ENCODE measurements at regions not wholly inside any gene's neighbourhood (a gene's known extent, or its start where the extent isn't known, plus 50 kb on each side); places are given as distances from the start of the nearest gene placed in this dataset.

DNA sequence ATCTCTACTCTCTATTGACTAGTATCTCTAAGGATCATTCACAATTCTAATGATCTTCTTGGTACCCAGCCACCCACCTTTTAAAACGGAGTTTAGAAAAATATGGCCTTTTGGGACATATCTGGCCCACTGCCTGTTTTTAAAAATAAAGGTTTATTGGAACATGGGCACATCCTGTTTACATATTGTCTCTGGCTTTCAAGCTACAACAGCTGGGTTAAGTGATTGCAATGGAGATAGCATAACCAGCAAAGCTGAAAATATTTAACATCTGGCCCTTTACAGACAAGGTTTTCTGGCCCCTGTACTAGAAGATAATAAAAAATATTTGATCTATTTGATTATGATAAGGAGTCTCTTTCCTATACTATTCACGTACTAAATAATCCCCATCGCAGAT lies 232.4 kb upstream of the RHOBTB1 start:
- in situ Hi-C loops (cut with HindIII; ENCODE audit: low pct_unique_long_range_greater_than_20kb, low sequenced_read_pairs) = no loop called here
- DNase-seq (ENCODE audit: low read depth, low spot score) = no peak

DNA sequence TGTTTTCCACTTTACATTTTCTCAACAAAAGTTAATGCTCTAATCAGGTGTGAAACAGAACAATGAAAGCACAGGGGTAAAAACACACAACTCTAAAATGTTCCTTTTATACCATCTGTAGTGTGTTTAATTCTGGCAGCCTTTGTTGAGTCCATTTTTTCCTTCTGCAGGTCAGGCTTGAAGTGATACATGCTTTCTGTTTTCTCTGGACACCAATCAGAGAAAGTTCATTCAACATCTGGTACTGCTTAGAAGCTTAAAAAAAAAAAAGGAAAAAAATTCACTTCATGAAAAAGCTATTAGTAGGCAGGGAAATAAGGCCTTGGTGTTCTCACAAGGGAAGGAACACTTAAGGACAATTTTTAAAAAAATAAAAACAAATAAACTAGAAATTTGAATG lies 231.3 kb upstream of the RHOBTB1 start:
- no peak for DNase-seq (ENCODE audit: low read depth, low spot score)
- in situ Hi-C loops (cut with HindIII; ENCODE audit: low pct_unique_long_range_greater_than_20kb, low sequenced_read_pairs) = no loop called here

GRCh38 chr10:61173450-61173849 lies 229.5 kb upstream of the RHOBTB1 start:
- DNase-seq (ENCODE audit: low read depth, low spot score) = no peak
- in situ Hi-C loops (cut with HindIII; ENCODE audit: low pct_unique_long_range_greater_than_20kb, low sequenced_read_pairs) = no loop called here

DNA sequence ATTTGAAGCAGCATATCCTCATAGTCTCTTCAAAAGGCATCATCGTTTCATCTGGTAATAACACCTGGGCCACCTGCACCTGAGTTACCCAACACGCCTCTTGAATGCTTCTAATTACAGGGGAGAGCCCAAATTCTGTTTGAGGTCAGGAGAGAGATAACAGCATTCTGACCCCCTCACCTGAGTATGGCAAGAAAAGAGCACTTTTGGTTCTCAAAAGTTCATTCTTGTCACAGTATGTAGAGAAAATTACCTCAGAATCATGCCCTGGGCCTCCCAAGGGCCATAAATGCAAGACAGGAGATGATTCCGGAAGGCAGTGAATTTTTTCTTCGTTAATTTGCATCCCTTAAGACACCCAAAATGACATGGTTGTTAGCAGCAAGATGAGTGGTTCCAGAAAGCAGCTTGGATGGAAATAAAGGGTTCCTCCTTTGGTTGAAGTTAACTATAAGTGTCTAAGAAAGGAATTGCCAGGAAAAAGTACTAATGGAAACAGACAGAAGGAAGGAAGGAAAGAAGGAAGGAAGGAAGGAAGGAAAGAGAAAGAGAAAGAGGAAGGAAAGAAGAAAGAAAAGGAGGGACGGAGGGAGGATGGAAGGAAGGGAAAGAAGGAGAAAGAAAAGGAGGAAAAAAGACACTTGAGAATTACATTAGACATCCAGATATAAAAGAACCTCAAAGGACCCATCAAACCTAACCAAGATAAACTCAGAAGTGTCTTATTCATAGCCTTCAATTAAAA lies 228.4 kb upstream of the RHOBTB1 start:
- no peak for DNase-seq (ENCODE audit: low read depth, low spot score)
- in situ Hi-C loops (cut with HindIII; ENCODE audit: low pct_unique_long_range_greater_than_20kb, low sequenced_read_pairs) = no loop called here

DNA sequence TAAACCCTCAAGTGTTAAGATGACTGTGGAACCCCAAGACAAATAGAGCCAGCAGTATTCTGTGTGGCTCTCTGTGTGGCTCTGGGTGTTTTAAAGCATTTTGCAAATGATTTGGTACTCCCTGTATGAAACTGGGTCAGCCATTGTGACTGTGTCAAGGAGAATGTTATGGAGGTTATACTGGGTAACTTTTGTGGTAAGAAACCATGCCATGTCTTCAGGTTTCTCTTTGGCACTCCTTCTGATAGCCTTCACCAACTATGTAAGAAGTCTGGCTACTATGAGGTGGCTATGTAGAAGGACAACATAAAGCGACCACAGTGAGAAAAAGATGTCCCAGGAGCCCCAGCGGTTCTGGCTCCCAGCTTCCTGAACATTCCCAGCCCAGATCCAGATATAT lies 226.6 kb upstream of the RHOBTB1 start:
- in situ Hi-C loops (cut with HindIII; ENCODE audit: low pct_unique_long_range_greater_than_20kb, low sequenced_read_pairs) = no loop called here

GRCh38 chr10:61169294-61169693 lies 225.3 kb upstream of the RHOBTB1 start:
- in situ Hi-C loops (cut with HindIII; ENCODE audit: low pct_unique_long_range_greater_than_20kb, low sequenced_read_pairs) = no loop called here
- DNase-seq (ENCODE audit: low read depth, low spot score) = no peak

More for the DNA sequence above, 226.6 kb upstream of the RHOBTB1 start:
- no peak for DNase-seq (ENCODE audit: low read depth, low spot score)

GRCh38 chr10:61166489-61166888 lies 222.5 kb upstream of the RHOBTB1 start:
- in situ Hi-C loops (cut with HindIII; ENCODE audit: low pct_unique_long_range_greater_than_20kb, low sequenced_read_pairs) = no loop called here

GRCh38 chr10:61166065-61166464 lies 222.1 kb upstream of the RHOBTB1 start:
- in situ Hi-C loops (cut with HindIII; ENCODE audit: low pct_unique_long_range_greater_than_20kb, low sequenced_read_pairs) = no loop called here
- DNase-seq (ENCODE audit: low read depth, low spot score) = peak; percentile 4

More at GRCh38 chr10:61166489-61166888, 222.5 kb upstream of the RHOBTB1 start:
- DNase-seq (ENCODE audit: low read depth, low spot score) = no peak

- DNase-seq (ENCODE audit: low read depth, low spot score) = no peak
- in situ Hi-C loops (cut with HindIII; ENCODE audit: low pct_unique_long_range_greater_than_20kb, low sequenced_read_pairs) = no loop called here
Measured at GRCh38 chr10:61164458-61165160, 220.6 kb upstream of the RHOBTB1 start.

DNA sequence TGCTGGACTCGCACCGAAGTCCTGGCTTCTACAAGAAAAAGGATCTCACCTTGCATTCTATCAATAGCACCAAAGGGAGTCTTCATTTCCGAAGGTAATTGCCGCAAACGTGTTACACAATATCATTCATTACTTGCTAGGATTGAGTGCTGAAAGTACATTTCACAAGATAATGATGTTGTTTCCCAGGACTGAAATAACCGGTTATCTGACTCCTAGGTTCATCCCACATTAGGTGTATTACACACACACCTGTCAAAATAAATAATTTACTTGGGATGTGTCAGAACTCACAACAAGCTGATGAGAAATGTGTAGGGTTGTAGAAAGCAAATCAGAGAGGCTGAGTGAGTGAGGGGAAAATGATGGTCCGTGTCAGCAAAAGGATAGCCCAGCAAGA lies 219.4 kb upstream of the RHOBTB1 start:
- DNase-seq (ENCODE audit: low read depth, low spot score) = no peak
- in situ Hi-C loops (cut with HindIII; ENCODE audit: low pct_unique_long_range_greater_than_20kb, low sequenced_read_pairs) = no loop called here

DNA sequence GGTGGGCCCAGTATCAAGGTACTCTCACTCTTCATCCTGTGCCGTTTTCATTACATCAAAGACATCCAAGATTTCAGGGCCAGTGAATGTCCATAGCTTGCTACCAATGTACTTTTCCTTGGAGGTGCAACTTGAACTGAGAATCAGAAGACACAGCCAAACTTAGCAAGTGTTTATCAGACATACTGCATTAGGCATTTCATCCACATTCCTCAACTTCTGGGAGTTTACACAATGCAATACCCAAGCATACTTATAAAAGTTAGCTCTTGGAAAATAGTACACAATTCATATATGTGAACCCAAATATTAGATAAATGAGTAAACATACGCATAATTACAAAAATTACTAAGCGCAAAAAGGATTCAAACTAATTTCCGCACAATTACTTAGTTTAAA lies 216.3 kb upstream of the RHOBTB1 start:
- no peak for DNase-seq (ENCODE audit: low read depth, low spot score)
- in situ Hi-C loops (cut with HindIII; ENCODE audit: low pct_unique_long_range_greater_than_20kb, low sequenced_read_pairs) = no loop called here

- in situ Hi-C loops (cut with HindIII; ENCODE audit: low pct_unique_long_range_greater_than_20kb, low sequenced_read_pairs) = no loop called here
- no peak for DNase-seq (ENCODE audit: low read depth, low spot score)
Measured at GRCh38 chr10:61159253-61159652, 215.3 kb upstream of the RHOBTB1 start.

DNA sequence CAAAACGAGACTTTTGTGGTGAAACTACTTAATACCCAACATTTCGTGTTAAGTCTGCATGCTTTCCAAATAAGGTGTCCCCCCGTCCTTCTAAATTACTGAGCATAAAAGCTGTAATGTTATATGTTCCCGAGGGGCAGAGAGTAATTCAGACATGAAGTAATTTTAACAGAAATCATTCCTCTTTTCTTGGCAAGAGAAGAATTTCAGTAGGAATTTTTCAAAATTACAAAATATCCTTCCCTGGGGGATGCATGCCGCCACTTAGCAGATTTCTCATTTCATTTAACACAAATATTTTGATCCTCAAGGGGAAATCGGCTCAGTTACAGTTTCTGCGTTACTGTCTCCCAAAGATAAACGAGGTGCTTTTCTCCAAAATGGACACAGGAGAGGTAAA lies 213.2 kb upstream of the RHOBTB1 start:
- no peak for DNase-seq (ENCODE audit: low read depth, low spot score)
- in situ Hi-C loops (cut with HindIII; ENCODE audit: low pct_unique_long_range_greater_than_20kb, low sequenced_read_pairs) = no loop called here

DNA sequence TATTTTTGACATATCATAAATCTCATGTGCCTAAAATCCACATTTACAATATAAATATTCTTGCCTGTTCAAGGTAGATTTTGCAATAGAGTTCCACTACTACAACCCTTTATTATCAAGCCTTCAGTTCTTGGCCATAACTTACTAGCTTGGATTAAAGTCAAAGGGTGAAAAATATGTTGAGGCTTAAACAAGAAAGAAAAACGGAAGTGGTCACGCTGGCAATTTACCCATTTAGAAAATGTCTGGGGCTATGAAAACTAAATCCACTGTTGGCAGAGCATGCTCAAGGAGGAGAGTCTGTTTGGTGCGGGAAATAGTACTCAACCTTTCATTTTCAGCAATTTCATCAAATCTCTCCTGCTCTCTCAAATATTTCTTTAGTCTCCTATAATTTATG lies 209.8 kb upstream of the RHOBTB1 start:
- no peak for DNase-seq (ENCODE audit: low read depth, low spot score)
- in situ Hi-C loops (cut with HindIII; ENCODE audit: low pct_unique_long_range_greater_than_20kb, low sequenced_read_pairs) = no loop called here

DNA sequence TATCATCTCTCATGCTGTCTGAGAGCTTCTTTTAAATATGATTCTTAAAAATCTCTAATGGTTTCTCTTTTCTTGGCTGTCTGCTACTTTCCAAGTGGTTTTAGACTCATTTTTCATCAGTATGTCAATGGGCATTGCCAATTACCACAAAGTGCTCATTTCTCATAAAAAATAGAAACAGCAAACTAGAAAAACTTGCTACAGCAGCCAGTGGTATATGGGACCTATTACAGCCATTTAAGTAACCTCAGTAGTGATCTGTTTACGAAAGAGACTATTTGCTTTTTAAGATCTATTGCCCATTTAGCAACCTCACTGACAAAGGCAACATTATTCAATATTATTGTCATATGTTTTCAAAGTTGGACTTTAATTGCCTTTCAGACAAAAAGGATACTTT lies 207.1 kb upstream of the RHOBTB1 start:
- in situ Hi-C loops (cut with HindIII; ENCODE audit: low pct_unique_long_range_greater_than_20kb, low sequenced_read_pairs) = no loop called here
- DNase-seq (ENCODE audit: low read depth, low spot score) = no peak

GRCh38 chr10:61148451-61148850 lies 204.5 kb upstream of the RHOBTB1 start:
- in situ Hi-C loops (cut with HindIII; ENCODE audit: low pct_unique_long_range_greater_than_20kb, low sequenced_read_pairs) = no loop called here

DNA sequence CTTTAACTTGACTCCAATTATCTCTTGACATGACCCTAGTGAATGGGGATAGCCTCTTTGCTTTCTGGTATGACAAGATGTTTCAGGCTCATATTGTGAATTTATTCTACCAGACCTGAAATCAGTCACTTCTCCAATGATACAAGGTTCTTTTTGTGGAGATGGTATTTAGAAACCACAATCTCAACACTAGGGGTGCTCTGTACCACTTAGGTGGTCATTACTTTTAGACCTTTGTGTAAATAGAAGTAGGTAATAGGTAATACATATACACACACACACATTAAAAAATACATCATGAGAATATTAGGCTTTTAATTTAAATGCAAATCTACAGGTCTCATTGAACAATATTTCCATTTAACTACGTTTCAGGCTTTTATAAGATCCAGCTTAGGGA lies 199.0 kb upstream of the RHOBTB1 start:
- DNase-seq (ENCODE audit: low read depth, low spot score) = no peak
- in situ Hi-C loops (cut with HindIII; ENCODE audit: low pct_unique_long_range_greater_than_20kb, low sequenced_read_pairs) = no loop called here

More at GRCh38 chr10:61148451-61148850, 204.5 kb upstream of the RHOBTB1 start:
- no peak for DNase-seq (ENCODE audit: low read depth, low spot score)

- DNase-seq (ENCODE audit: low read depth, low spot score) = peak; percentile 79
- in situ Hi-C loops (cut with HindIII; ENCODE audit: low pct_unique_long_range_greater_than_20kb, low sequenced_read_pairs) = no loop called here
Measured at GRCh38 chr10:61140765-61141392, 196.9 kb upstream of the RHOBTB1 start.

DNA sequence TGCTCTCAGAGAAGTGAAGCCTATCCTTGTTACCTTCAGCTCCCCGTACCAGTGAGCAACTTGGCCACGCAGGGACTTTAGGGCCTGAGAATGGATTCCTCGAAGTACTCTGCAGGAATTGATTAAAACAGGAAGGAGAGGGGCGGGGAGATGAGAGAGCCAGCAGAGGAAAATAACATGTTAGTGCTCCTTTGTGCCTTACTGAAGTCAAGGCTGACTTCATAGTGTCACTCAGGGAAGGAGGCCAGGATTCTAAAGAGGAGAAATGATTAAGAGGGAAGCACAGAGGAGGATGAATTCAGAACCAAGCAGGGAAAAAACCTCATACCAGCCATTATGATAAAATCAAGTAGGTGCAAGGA lies 195.6 kb upstream of the RHOBTB1 start:
- in situ Hi-C loops (cut with HindIII; ENCODE audit: low pct_unique_long_range_greater_than_20kb, low sequenced_read_pairs) = no loop called here
- no peak for DNase-seq (ENCODE audit: low read depth, low spot score)
